HCT116 (cell line): ENCODE measurements at regions not wholly inside any gene's neighbourhood (a gene's known extent, or its start where the extent isn't known, plus 50 kb on each side); places are given as distances from the start of the nearest gene placed in this dataset.

Source experiments
- ATAC-seq: fragments of 200-7000 bp; cut with Tn5 transposase; 2 replicates; pipeline ENCODE4 v1.9.1; 2020; ENCODE audit warnings: mild to moderate bottlenecking, moderate library complexity
- BruUV-seq: library from RNA; stranded (reverse); fragments of 400-500 nt; replicated peaks from 2 replicates; lab custom pipeline; 2021; lab: Mats Ljungman, UMichigan
- CTCF ChIA-PET: fragments of 300-600 bp; sonication (Branson Sonifier 250); formaldehyde crosslinking; loops from one replicate; lab custom pipeline; 2021; ENCODE audit warnings: antibody characterized with exemption; lab: Charles Lee
- POLR2A ChIA-PET: fragments of 300-600, 350-600 bp; sonication (Branson Sonifier 250); formaldehyde crosslinking; loops from one replicate; lab custom pipeline; 2021; ENCODE audit warnings: antibody characterized with exemption; lab: Charles Lee
- RAD21 ChIA-PET, 2 experiments: fragments of 300-600 bp; sonication (Branson Sonifier 250); formaldehyde crosslinking; loops; one replicate each; lab custom pipeline; 2023; ENCODE audit warnings: low total read pairs in 2 of 2; ENCODE audit not compliant: uncharacterized antibody in 2 of 2, unreplicated experiment in 2 of 2, low non-redundant PET in 1 of 2; lab: Charles Lee
- DNase-seq: peaks from one replicate; pipeline ENCODE4 v3.0.0-alpha.2; 2010; ENCODE audit warnings: low read depth, low spot score
- H2AFZ ChIP-seq: fragments of 200-600 bp; shearing (Covaris generic), sonication (generic); 2 replicates; pipeline ENCODE4 v1.6.1; 2017; ENCODE audit warnings: low read depth, mixed run types, mixed read lengths, antibody characterized with exemption, low read length; ENCODE audit not compliant: poor library complexity, severe bottlenecking
- H3K27ac ChIP-seq: 2 replicates; pipeline ENCODE4 v1.5.1; 2012; ENCODE audit warnings: low read depth, low read length
- H3K27me3 ChIP-seq: fragments of 200-600 bp; sonication (generic); 2 replicates; pipeline ENCODE4 v1.6.1; 2016; ENCODE audit warnings: mixed run types, low read length, mixed read lengths; ENCODE audit not compliant: insufficient read depth
- H3K36me3 ChIP-seq, 2 experiments: fragments of 200-500 bp in 1 of 2; fragments of 200-600 bp in 1 of 2; sonication (Bioruptor generic) in 1 of 2; sonication (generic) in 1 of 2; 2 replicates each; pipeline versions ENCODE4 v1.5.1 to v1.6.1; 2014 to 2016; ENCODE audit warnings: low read length in 2 of 2, inconsistent platforms in 1 of 2, mixed read lengths in 1 of 2, mixed run types in 1 of 2; ENCODE audit not compliant: insufficient read depth in 2 of 2, control insufficient read depth in 1 of 2
- H3K4me1 ChIP-seq, 2 experiments: fragments of 200-600 bp in 1 of 2; sonication (generic) in 1 of 2; 2 replicates each; pipeline versions ENCODE4 v1.5.1 to v1.6.1; 2012 to 2017; ENCODE audit warnings: low read length in 2 of 2, inconsistent platforms in 1 of 2, mild to moderate bottlenecking in 1 of 2, mixed read lengths in 1 of 2, mixed run types in 1 of 2, moderate library complexity in 1 of 2; ENCODE audit not compliant: insufficient read depth in 2 of 2, control insufficient read depth in 1 of 2
- H3K4me2 ChIP-seq: fragments of 200-600 bp; sonication (generic); 2 replicates; pipeline ENCODE4 v1.6.1; 2017; ENCODE audit warnings: mixed run types, low read length, mixed read lengths
- H3K4me3 ChIP-seq, 2 experiments: fragments of 200-600 bp in 1 of 2; sonication (generic) in 1 of 2; replicated peaks in 1 of 2; 2 replicates each; pipeline ENCODE4 v1.5.1; 2011 to 2016; ENCODE audit warnings: low read length in 2 of 2, control low read depth in 1 of 2, low read depth in 1 of 2, mild to moderate bottlenecking in 1 of 2, mixed read lengths in 1 of 2, mixed run types in 1 of 2
- H3K79me2 ChIP-seq: fragments of 200-600 bp; sonication (generic); 2 replicates; pipeline ENCODE4 v1.6.1; 2017; ENCODE audit warnings: mild to moderate bottlenecking, mixed run types, low read length, moderate library complexity, mixed read lengths; ENCODE audit not compliant: insufficient read depth
- H3K9ac ChIP-seq: fragments of 200-600 bp; sonication (generic); 2 replicates; pipeline ENCODE4 v1.6.1; 2016; ENCODE audit warnings: low read length, mixed read lengths
- H3K9me2 ChIP-seq: fragments of 200-600 bp; sonication (generic), shearing (Covaris generic); 2 replicates; pipeline ENCODE4 v1.6.1; 2017; ENCODE audit warnings: mixed run types, mild to moderate bottlenecking, moderate library complexity; ENCODE audit not compliant: insufficient read depth
- H3K9me3 ChIP-seq, 2 experiments: fragments of 200-500 bp in 1 of 2; fragments of 200-600 bp in 1 of 2; sonication (Bioruptor generic) in 1 of 2; sonication (generic) in 1 of 2; 2 replicates each; pipeline ENCODE4 v1.6.1; 2014 to 2017; ENCODE audit warnings: low read length in 2 of 2, mixed read lengths in 2 of 2, inconsistent platforms in 1 of 2, low read depth in 1 of 2, mild to moderate bottlenecking in 1 of 2, mixed run types in 1 of 2, moderate library complexity in 1 of 2; ENCODE audit not compliant: control insufficient read depth in 1 of 2, insufficient read depth in 1 of 2
- H4K20me1 ChIP-seq: fragments of 200-600 bp; sonication (generic), shearing (Covaris generic); 2 replicates; pipeline ENCODE4 v1.6.1; 2017; ENCODE audit warnings: mixed run types, mild to moderate bottlenecking, moderate library complexity; ENCODE audit not compliant: insufficient read depth
- CBX3 ChIP-seq: IDR thresholded peaks from 2 replicates; pipeline ENCODE4 v1.6.1; 2012; ENCODE audit warnings: low read depth
- CTCF ChIP-seq, 3 experiments: fragments of 200-600 bp in 1 of 3; sonication (generic) in 1 of 3; IDR thresholded peaks in 2 of 3; conservative IDR thresholded peaks in 1 of 3; 2 replicates each; pipeline ENCODE4 v1.5.1; 2012 to 2017; ENCODE audit warnings: low read depth in 2 of 3, low read length in 2 of 3, antibody characterized with exemption in 1 of 3, borderline replicate concordance in 1 of 3, control low read depth in 1 of 3, mild to moderate bottlenecking in 1 of 3, mixed read lengths in 1 of 3, mixed run types in 1 of 3, moderate library complexity in 1 of 3; ENCODE audit not compliant: insufficient read depth in 1 of 3
- EGR1 ChIP-seq: IDR thresholded peaks from 2 replicates; pipeline ENCODE4 v1.6.1; 2012; ENCODE audit warnings: low read depth
- ELF1 ChIP-seq: IDR thresholded peaks from 2 replicates; pipeline ENCODE4 v1.6.1; 2012; ENCODE audit warnings: low read depth, borderline replicate concordance
- EZH2phosphoT487 ChIP-seq: fragments of 200-600 bp; IDR thresholded peaks from 2 replicates; pipeline ENCODE4 v1.6.1; 2018; ENCODE audit warnings: antibody characterized with exemption, borderline replicate concordance
- FOSL1 ChIP-seq: IDR thresholded peaks from 2 replicates; pipeline ENCODE4 v1.6.1; 2012; ENCODE audit warnings: low read depth
- MAX ChIP-seq: IDR thresholded peaks from 2 replicates; pipeline ENCODE4 v1.6.1; 2012
- POLR2A ChIP-seq: IDR thresholded peaks from 2 replicates; pipeline ENCODE4 v1.7.0; 2011; ENCODE audit warnings: borderline replicate concordance; ENCODE audit not compliant: insufficient read depth, insufficient read length; ENCODE audit errors: extremely low read depth
- POLR2AphosphoS5 ChIP-seq: IDR thresholded peaks from 2 replicates; pipeline ENCODE4 v1.6.1; 2011; ENCODE audit warnings: mild to moderate bottlenecking, low read depth, low read length, moderate library complexity
- RAD21 ChIP-seq: IDR thresholded peaks from 2 replicates; pipeline ENCODE4 v1.6.1; 2012; ENCODE audit warnings: low read depth, mild to moderate bottlenecking
- SIN3A ChIP-seq: IDR thresholded peaks from 2 replicates; pipeline ENCODE4 v1.6.1; 2012; ENCODE audit warnings: low read depth
- SP1 ChIP-seq: IDR thresholded peaks from 2 replicates; pipeline ENCODE4 v1.6.1; 2012; ENCODE audit warnings: low read depth
- TCF7L2 ChIP-seq: IDR thresholded peaks from 2 replicates; pipeline ENCODE4 v1.7.0; 2011; ENCODE audit warnings: borderline replicate concordance, inconsistent platforms; ENCODE audit not compliant: insufficient read depth, insufficient read length; ENCODE audit errors: extremely low read depth
- YY1 ChIP-seq: IDR thresholded peaks from 2 replicates; pipeline ENCODE4 v1.6.1; 2011; ENCODE audit warnings: low read length, low read depth, moderate library complexity, mild to moderate bottlenecking; ENCODE audit not compliant: insufficient replicate concordance; ENCODE audit errors: extremely low read depth
- ZBTB33 ChIP-seq: IDR thresholded peaks from 2 replicates; pipeline ENCODE4 v1.6.1; 2011; ENCODE audit warnings: mild to moderate bottlenecking, low read length, moderate library complexity; ENCODE audit not compliant: insufficient replicate concordance; ENCODE audit errors: extremely low read depth
- ZFX ChIP-seq: fragments of 450-650 bp; IDR thresholded peaks from 2 replicates; pipeline ENCODE4 v1.6.1; 2017
- ZNF274 ChIP-seq: fragments of 200-500 bp; sonication (Bioruptor generic); IDR thresholded peaks from 2 replicates; pipeline ENCODE4 v1.6.1; 2014; ENCODE audit warnings: mild to moderate bottlenecking, low read depth, low read length, inconsistent platforms
- intact Hi-C: fragments of 100-400 bp; cut with micrococcal nuclease; formaldehyde crosslinking; loops from 2 replicates; pipeline ENCODE4 v1.10.0; 2022

- TF ChIP-seq EGR1 (no peak), ZBTB33 (no peak), CTCF (IDR thresholded peaks at IDR 0.05 in 2 of 3, conservative IDR thresholded peaks at IDR 0.05 in 1 of 3; ENCODE audit: borderline replicate concordance in 1 of 3, insufficient read depth in 1 of 3, low read depth in 2 of 3, low read length in 2 of 3) (no peak), EZH2phosphoT487 (no peak)
Observed at GRCh38 chr10:105516511-105516910, 875.4 kb downstream of the SORCS3 start (continued).

GRCh38 chr10:105514106-105514505 is 873.0 kb downstream of the SORCS3 start:
- Histone ChIP-seq H3K9me2 (no peaks in the 10 kb centered on the region), H3K4me1 (no peaks in the 10 kb centered on the region), H3K27me3 (no peaks in the 10 kb centered on the region), H3K4me3 (no peak overlapping the region), H3K79me2 (no peaks in the 10 kb centered on the region), H3K4me2 (no peak overlapping the region), H3K9me3 (peaks cover 33 to 41% of the 10 kb centered on the region in 2 experiments; a peak in 2 of 4 replicates), H4K20me1 (no peaks in the 10 kb centered on the region), H3K9ac (no peak overlapping the region), H3K27ac (no peak overlapping the region), H3K36me3 (no peaks in the 10 kb centered on the region), H2AFZ (no peak overlapping the region)
- no peak for ATAC-seq
- DNase-seq = no peak
- no TSS peak for BruUV-seq
- intact Hi-C loops = no loop called here
- RAD21 ChIA-PET = no interaction called here
- CTCF ChIA-PET = no interaction called here
- POLR2A ChIA-PET = no interaction called here
- TF ChIP-seq POLR2A (no peak), RAD21 (no peak), FOSL1 (no peak), TCF7L2 (no peak), SIN3A (no peak), ZFX (no peak), ZNF274 (no peak), YY1 (no peak), ZBTB33 (no peak), EZH2phosphoT487 (no peak), CBX3 (no peak), SP1 (no peak), MAX (no peak), POLR2AphosphoS5 (no peak), ELF1 (no peak)
